ENCODE measurements at regions not wholly inside any gene's neighbourhood (a gene's known extent, or its start where the extent isn't known, plus 50 kb on each side); places are given as distances from the start of the nearest gene placed in this dataset.
A peak's percentile ranks its signal among the peaks of the same experiment; 100 is the strongest.

- TF ChIP-seq EP300 (IDR thresholded peaks at IDR 0.05) (no peak), CTCF (IDR thresholded peaks at IDR 0.05) (no peak), POLR2AphosphoS5 (IDR thresholded peaks at IDR 0.05) (no peak), POLR2A (IDR thresholded peaks at IDR 0.05) (no peak)
- no peak overlapping the region for H3K27ac ChIP-seq
- DNase-seq = no peak
Measured at GRCh38 chr9:129354498-129354897, 176.4 kb upstream of the IER5L start.

GRCh38 chr9:129353697-129354336 is 175.8 kb upstream of the IER5L start:
- no peak for ATAC-seq (ENCODE audit: low FRiP score in 2 of 2)
- WGBS, 2 donors = 82 to 83% methylated on average over 8 to 12 of the region's 12 CpGs
- Histone ChIP-seq H3K27me3 (no peaks in the 10 kb centered on the region), H3K27ac (no peak overlapping the region), H3K4me1 (peaks cover 13 to 26% (median 23%) of the 10 kb centered on the region in 4 donors), H3K9me3 (peaks cover 6 to 18% (median 11%) of the 10 kb centered on the region in 4 donors), H3K36me3 (no peaks in the 10 kb centered on the region), H3K4me3 (no peak overlapping the region)
- TF ChIP-seq CTCF (IDR thresholded peaks at IDR 0.05) (no peak), POLR2AphosphoS5 (IDR thresholded peaks at IDR 0.05) (no peak), EP300 (IDR thresholded peaks at IDR 0.05) (no peak), POLR2A (IDR thresholded peaks at IDR 0.05) (no peak)
- DNase-seq = no peak

More at GRCh38 chr9:129354498-129354897, 176.4 kb upstream of the IER5L start:
- peaks cover 6 to 18% (median 11%) of the 10 kb centered on the region in 4 donors for H3K9me3 ChIP-seq
- ATAC-seq (ENCODE audit: low FRiP score in 2 of 2) = no peak
- no peaks in the 10 kb centered on the region for H3K27me3 ChIP-seq
- H3K4me3 ChIP-seq = no peak overlapping the region
- H3K4me1 ChIP-seq = peaks cover 13 to 26% (median 23%) of the 10 kb centered on the region in 4 donors
- H3K36me3 ChIP-seq = no peaks in the 10 kb centered on the region
- WGBS, 2 donors = 91 to 98% methylated on average over 7 of the region's 7 CpGs

- WGBS, 2 donors = 11 to 18% methylated on average over 28 to 30 of the region's 49 CpGs
Measured at GRCh38 chr9:129352146-129352865, 174.2 kb upstream of the IER5L start.

GRCh38 chr9:129351642-129352145 is 173.6 kb upstream of the IER5L start:
- Histone ChIP-seq H3K27me3 (no peaks in the 10 kb centered on the region), H3K9me3 (peaks cover 6 to 18% (median 11%) of the 10 kb centered on the region in 4 donors), H3K4me1 (peaks cover 13 to 30% (median 24%) of the 10 kb centered on the region in 4 donors), H3K27ac (peak overlapping the region in 3 of 4 donors; percentile 36 to 75 (median 53)), H3K4me3 (peak overlapping the region; percentile 21 to 51 (median 39)), H3K36me3 (no peaks in the 10 kb centered on the region)
- peak in 1 of 2 donors; percentile 43 for ATAC-seq (ENCODE audit: low FRiP score in 2 of 2)
- DNase-seq = no peak
- 1 to 4% methylated on average over 19 of the region's 19 CpGs for WGBS, 2 donors
- TF ChIP-seq EP300 (IDR thresholded peaks at IDR 0.05) = no peak
- no peak for TF ChIP-seq CTCF (IDR thresholded peaks at IDR 0.05)
- no peak for TF ChIP-seq POLR2A (IDR thresholded peaks at IDR 0.05)
- no peak for TF ChIP-seq POLR2AphosphoS5 (IDR thresholded peaks at IDR 0.05)

More at GRCh38 chr9:129352146-129352865, 174.2 kb upstream of the IER5L start:
- Histone ChIP-seq H3K27ac (peak overlapping the region in 3 of 4 donors; percentile 36 to 75 (median 53)), H3K27me3 (no peaks in the 10 kb centered on the region), H3K4me3 (peak overlapping the region; percentile 21 to 51 (median 39)), H3K36me3 (no peaks in the 10 kb centered on the region), H3K9me3 (peaks cover 6 to 18% (median 11%) of the 10 kb centered on the region in 4 donors), H3K4me1 (peaks cover 13 to 28% (median 24%) of the 10 kb centered on the region in 4 donors)
- DNase-seq (peak in 1 of 2 donors; percentile 88), ATAC-seq (ENCODE audit: low FRiP score in 2 of 2) (peak in 1 of 2 donors; percentile 40)
- TF ChIP-seq POLR2AphosphoS5 (IDR thresholded peaks at IDR 0.05) (no peak), POLR2A (IDR thresholded peaks at IDR 0.05) (no peak), EP300 (IDR thresholded peaks at IDR 0.05) (no peak), CTCF (IDR thresholded peaks at IDR 0.05) (no peak)
